Chondrocyte (in vitro differentiated cells): ENCODE measurements at regions not wholly inside any gene's neighbourhood (a gene's known extent, or its start where the extent isn't known, plus 50 kb on each side); places are given as distances from the start of the nearest gene placed in this dataset.

ENCODE experiments used
- DNase-seq: peaks from one replicate; pipeline ENCODE4 v3.0.0; 2021; ENCODE audit warnings: mixed read lengths, low spot score
- H3K27ac Mint-ChIP-seq: one replicate; pipeline ENCODE4 v1.8.0; 2021; ENCODE audit warnings: mild to moderate bottlenecking, moderate library complexity, mixed read lengths; ENCODE audit not compliant: unreplicated experiment
- H3K27me3 Mint-ChIP-seq: 2 replicates; pipeline ENCODE4 v1.8.0; 2021; ENCODE audit warnings: low read depth, mixed read lengths
- H3K36me3 Mint-ChIP-seq: 2 replicates; pipeline ENCODE4 v1.8.0; 2021; ENCODE audit warnings: low read depth, mixed read lengths
- H3K4me1 Mint-ChIP-seq: 2 replicates; pipeline ENCODE4 v1.8.0; 2021; ENCODE audit warnings: low read depth, mild to moderate bottlenecking, mixed read lengths
- H3K4me3 Mint-ChIP-seq: one replicate; pipeline ENCODE4 v1.8.0; 2021; ENCODE audit warnings: mild to moderate bottlenecking, moderate library complexity, mixed read lengths; ENCODE audit not compliant: unreplicated experiment
- H3K9me3 Mint-ChIP-seq: 2 replicates; pipeline ENCODE4 v1.8.0; 2021; ENCODE audit warnings: low read depth, mixed read lengths
- CTCF ChIP-seq: fragments of 200-600 bp; sonication (generic); IDR thresholded peaks from 2 replicates; pipeline ENCODE4 v1.5.0; 2021; ENCODE audit warnings: antibody characterized with exemption, mild to moderate bottlenecking, moderate library complexity

GRCh38 chr6:56865081-56865875, 89.6 kb upstream of the BEND6 start:
- no peak for DNase-seq
- no peaks in the 10 kb centered on the region for H3K27me3 Mint-ChIP-seq
- H3K4me1 Mint-ChIP-seq, result peaks cover 68% of the 10 kb centered on the region

GRCh38 chr6:56864171-56864616, 90.7 kb upstream of the BEND6 start:
- Mint-ChIP-seq H3K9me3 (no peaks in the 10 kb centered on the region), H3K36me3 (peaks cover 2% of the 10 kb centered on the region), H3K27ac (peak overlapping the region; percentile 68), H3K4me3 (no peak overlapping the region), H3K4me1 (peaks cover 67% of the 10 kb centered on the region), H3K27me3 (no peaks in the 10 kb centered on the region)
- DNase-seq, result no peak
- TF ChIP-seq CTCF, result no peak

More at GRCh38 chr6:56865081-56865875, 89.6 kb upstream of the BEND6 start:
- Mint-ChIP-seq H3K36me3 (peaks cover 2% of the 10 kb centered on the region), H3K4me3 (no peak overlapping the region), H3K9me3 (no peaks in the 10 kb centered on the region), H3K27ac (no peak overlapping the region)
- no peak for TF ChIP-seq CTCF

GRCh38 chr6:56863366-56863765, 91.5 kb upstream of the BEND6 start:
- no peak for DNase-seq
- H3K4me3 Mint-ChIP-seq, result no peak overlapping the region

GRCh38 chr6:56862415-56863175, 92.3 kb upstream of the BEND6 start:
- Mint-ChIP-seq H3K27me3 (no peaks in the 10 kb centered on the region), H3K9me3 (no peaks in the 10 kb centered on the region), H3K27ac (peak overlapping the region; percentile 70), H3K4me3 (peak overlapping the region; percentile 33), H3K4me1 (peaks cover 52% of the 10 kb centered on the region), H3K36me3 (peaks cover 2% of the 10 kb centered on the region)
- DNase-seq, result no peak
- no peak for TF ChIP-seq CTCF

More at GRCh38 chr6:56863366-56863765, 91.5 kb upstream of the BEND6 start:
- H3K27me3 Mint-ChIP-seq, result no peaks in the 10 kb centered on the region
- TF ChIP-seq CTCF, result no peak
- H3K4me1 Mint-ChIP-seq, result peaks cover 59% of the 10 kb centered on the region
- H3K27ac Mint-ChIP-seq, result peak overlapping the region; percentile 68
- peaks cover 2% of the 10 kb centered on the region for H3K36me3 Mint-ChIP-seq
- H3K9me3 Mint-ChIP-seq, result no peaks in the 10 kb centered on the region

- H3K4me3 Mint-ChIP-seq, result no peak overlapping the region
- no peak overlapping the region for H3K27ac Mint-ChIP-seq
- no peak for TF ChIP-seq CTCF
- DNase-seq, result no peak
- H3K9me3 Mint-ChIP-seq, result no peaks in the 10 kb centered on the region
- no peaks in the 10 kb centered on the region for H3K27me3 Mint-ChIP-seq
- H3K36me3 Mint-ChIP-seq, result peaks cover 2% of the 10 kb centered on the region
- peaks cover 52% of the 10 kb centered on the region for H3K4me1 Mint-ChIP-seq
These were observed 94.4 kb upstream of the BEND6 start for GRCh38 chr6:56860475-56860874.
